Activated CD4-positive, CD25-positive, alpha-beta regulatory T cell treated with anti-CD3 and anti-CD28 coated beads, Interleukin-2, amount 50 U/mL, for 16 hours (primary cell): ENCODE measurements at regions not wholly inside any gene's neighbourhood (a gene's known extent, or its start where the extent isn't known, plus 50 kb on each side); places are given as distances from the start of the nearest gene placed in this dataset.

Experiments
- DNase-seq: peaks from one replicate; pipeline ENCODE4 v3.0.0-alpha.2; 2020; ENCODE audit warnings: low read depth, low spot score

GRCh38 chr10:64206409-64206808 lies 685.2 kb downstream of the REEP3 start:
- no peak for DNase-seq

GRCh38 chr10:64209561-64209960 lies 688.4 kb downstream of the REEP3 start:
- DNase-seq: no peak

GRCh38 chr10:64210211-64210610 lies 689.0 kb downstream of the REEP3 start:
- no peak for DNase-seq

GRCh38 chr10:64211466-64211865 lies 690.3 kb downstream of the REEP3 start:
- no peak for DNase-seq

GRCh38 chr10:64215088-64215487 lies 693.9 kb downstream of the REEP3 start:
- no peak for DNase-seq

- no peak for DNase-seq
Measured at GRCh38 chr10:64219271-64220025, 698.2 kb downstream of the REEP3 start.

- no peak for DNase-seq
Measured at GRCh38 chr10:64234489-64234888, 713.3 kb downstream of the REEP3 start.

GRCh38 chr10:64257704-64258103 lies 736.5 kb downstream of the REEP3 start:
- DNase-seq: no peak

- no peak for DNase-seq
Measured at GRCh38 chr10:64261092-64261491, 739.9 kb downstream of the REEP3 start.

GRCh38 chr10:64261676-64262075 lies 740.5 kb downstream of the REEP3 start:
- DNase-seq: no peak

GRCh38 chr10:64265961-64266360 lies 744.8 kb downstream of the REEP3 start:
- DNase-seq: no peak

- no peak for DNase-seq
Measured at GRCh38 chr10:64271508-64271907, 750.3 kb downstream of the REEP3 start.

GRCh38 chr10:64271983-64272382 lies 750.8 kb downstream of the REEP3 start:
- DNase-seq: no peak

- DNase-seq: no peak
Measured at GRCh38 chr10:64275001-64275400, 753.8 kb downstream of the REEP3 start.

- no peak for DNase-seq
Measured at GRCh38 chr10:64275774-64276173, 754.6 kb downstream of the REEP3 start.

- no peak for DNase-seq
Measured at GRCh38 chr10:64277536-64277935, 756.3 kb downstream of the REEP3 start.

GRCh38 chr10:64283621-64284020 lies 762.4 kb downstream of the REEP3 start:
- DNase-seq: no peak

GRCh38 chr10:64286533-64286932 lies 765.3 kb downstream of the REEP3 start:
- DNase-seq: no peak

- DNase-seq: no peak
Measured at GRCh38 chr10:64288404-64288803, 767.2 kb downstream of the REEP3 start.

- DNase-seq: no peak
Measured at GRCh38 chr10:64303566-64303965, 782.4 kb downstream of the REEP3 start.

GRCh38 chr10:64306729-64307327 lies 785.6 kb downstream of the REEP3 start:
- DNase-seq: no peak

- no peak for DNase-seq
Measured at GRCh38 chr10:64312876-64313275, 791.7 kb downstream of the REEP3 start.

- DNase-seq: no peak
Measured at GRCh38 chr10:64313967-64314366, 792.8 kb downstream of the REEP3 start.
